A673 (cell line): ENCODE measurements at regions not wholly inside any gene's neighbourhood (a gene's known extent, or its start where the extent isn't known, plus 50 kb on each side); places are given as distances from the start of the nearest gene placed in this dataset.

Experiments
- BruUV-seq: library from RNA; stranded (reverse); fragments of 400-500 nt; replicated peaks from 2 replicates; lab custom pipeline; 2021; lab: Mats Ljungman, UMichigan
- CTCF ChIA-PET: fragments of 300-600 bp; sonication (Branson Sonifier 250); formaldehyde crosslinking; loops from one replicate; lab custom pipeline; 2022; ENCODE audit warnings: antibody characterized with exemption; lab: Charles Lee
- POLR2A ChIA-PET: fragments of 300-600 bp; sonication (Branson Sonifier 250); formaldehyde crosslinking; loops from one replicate; lab custom pipeline; 2022; ENCODE audit warnings: antibody characterized with exemption; ENCODE audit not compliant: low non-redundant PET; lab: Charles Lee
- DNase-seq: peaks from one replicate; pipeline ENCODE4 v3.0.0-alpha.2; 2015; ENCODE audit warnings: low spot score
- H3K27ac ChIP-seq: fragments of 200-600 bp; sonication (generic); 2 replicates; pipeline ENCODE4 v1.5.1; 2016; ENCODE audit warnings: mixed run types, low read depth, mild to moderate bottlenecking, mixed read lengths, antibody characterized with exemption, low read length; ENCODE audit not compliant: poor library complexity, severe bottlenecking
- H3K27me3 ChIP-seq: fragments of 200-600 bp; sonication (generic); replicated peaks from 2 replicates; pipeline ENCODE4 v1.6.1; 2017; ENCODE audit warnings: mixed run types, low read depth, mild to moderate bottlenecking, mixed read lengths, antibody characterized with exemption, low read length; ENCODE audit not compliant: insufficient read depth, poor library complexity
- H3K36me3 ChIP-seq: fragments of 200-600 bp; sonication (generic); 2 replicates; pipeline ENCODE4 v1.6.1; 2016; ENCODE audit warnings: mixed run types, mild to moderate bottlenecking, mixed read lengths, antibody characterized with exemption, low read length; ENCODE audit not compliant: insufficient read depth, poor library complexity, severe bottlenecking
- H3K4me1 ChIP-seq: fragments of 200-600 bp; sonication (generic); 2 replicates; pipeline ENCODE4 v1.6.1; 2017; ENCODE audit warnings: mixed run types, mild to moderate bottlenecking, mixed read lengths, antibody characterized with exemption, low read length; ENCODE audit not compliant: insufficient read depth, poor library complexity, severe bottlenecking
- H3K4me3 ChIP-seq: fragments of 200-600 bp; sonication (generic); 2 replicates; pipeline ENCODE4 v1.5.1; 2016; ENCODE audit warnings: low read depth, mixed run types, mild to moderate bottlenecking, mixed read lengths, low read length; ENCODE audit not compliant: poor library complexity, severe bottlenecking
- H3K9me3 ChIP-seq: fragments of 200-600 bp; sonication (generic); 2 replicates; pipeline ENCODE4 v1.6.1; 2016; ENCODE audit warnings: mixed run types, low read depth, mild to moderate bottlenecking, mixed read lengths, antibody characterized with exemption, low read length; ENCODE audit not compliant: poor library complexity, severe bottlenecking
- CTCF ChIP-seq: fragments of 300-800, 200-600 bp; sonication (generic); conservative IDR thresholded peaks from 2 replicates; pipeline ENCODE4 v1.5.1; 2017; ENCODE audit warnings: low read depth, mild to moderate bottlenecking, antibody characterized with exemption, low read length, moderate library complexity, mixed read lengths
- EZH2 ChIP-seq: fragments of 200-600 bp; sonication (generic); IDR thresholded peaks from 2 replicates; pipeline ENCODE4 v1.6.1; 2017; ENCODE audit warnings: borderline replicate concordance, low read depth, mild to moderate bottlenecking, mixed read lengths, antibody characterized with exemption, low read length; ENCODE audit not compliant: poor library complexity, severe bottlenecking
- intact Hi-C: fragments of 100-400 bp; cut with micrococcal nuclease; formaldehyde crosslinking; loops from one replicate; pipeline ENCODE4 v1.10.0; 2022; ENCODE audit not compliant: unreplicated experiment

- intact Hi-C loops, result no loop called here
- no peak overlapping the region for H3K4me3 ChIP-seq
- H3K4me1 ChIP-seq, result peaks cover 14% of the 10 kb centered on the region
- peaks cover 73% of the 10 kb centered on the region for H3K27me3 ChIP-seq
- no TSS peak for BruUV-seq
- ChIA-PET CTCF (no interaction called here), POLR2A (interaction anchor here (0.5 kb wide), 1 partner anchor 459 kb away, joined by 6 read pairs; no protein-coding TSS in a partner anchor)
- TF ChIP-seq CTCF (no peak), EZH2 (no peak)
- H3K9me3 ChIP-seq, result no peaks in the 10 kb centered on the region
- H3K27ac ChIP-seq, result no peak overlapping the region
- H3K36me3 ChIP-seq, result no peaks in the 10 kb centered on the region
- DNase-seq, result no peak
Observed at GRCh38 chr10:21065621-21066248, 168.6 kb upstream of the NEBL start.

- CTCF ChIA-PET, result no interaction called here
- H3K4me1 ChIP-seq, result no peaks in the 10 kb centered on the region
- intact Hi-C loops, result no loop called here
Observed at GRCh38 chr10:21061982-21062381, 164.9 kb upstream of the NEBL start.

GRCh38 chr10:21061184-21061583 is 164.1 kb upstream of the NEBL start:
- DNase-seq, result no peak
- no TSS peak for BruUV-seq
- CTCF ChIA-PET, result no interaction called here

More at GRCh38 chr10:21061982-21062381, 164.9 kb upstream of the NEBL start:
- Histone ChIP-seq H3K36me3 (no peaks in the 10 kb centered on the region), H3K9me3 (peaks cover 16% of the 10 kb centered on the region), H3K27me3 (peaks cover 62% of the 10 kb centered on the region), H3K27ac (no peak overlapping the region), H3K4me3 (no peak overlapping the region)
- no TSS peak for BruUV-seq
- TF ChIP-seq CTCF (no peak), EZH2 (no peak)
- POLR2A ChIA-PET, result no interaction called here
- no peak for DNase-seq

More at GRCh38 chr10:21061184-21061583, 164.1 kb upstream of the NEBL start:
- H3K4me3 ChIP-seq, result no peak overlapping the region
- no peak overlapping the region for H3K27ac ChIP-seq
- POLR2A ChIA-PET, result no interaction called here
- H3K9me3 ChIP-seq, result peaks cover 16% of the 10 kb centered on the region
- no peaks in the 10 kb centered on the region for H3K4me1 ChIP-seq
- peaks cover 54% of the 10 kb centered on the region for H3K27me3 ChIP-seq
- H3K36me3 ChIP-seq, result no peaks in the 10 kb centered on the region
- intact Hi-C loops, result no loop called here
- TF ChIP-seq CTCF, result no peak
- TF ChIP-seq EZH2, result no peak
